Activated CD4-positive, alpha-beta T cell treated with anti-CD3 and anti-CD28 coated beads, Interleukin-2, amount 10 ng/mL, durations not matched to agents 7 days and 5 days (primary cell): ENCODE measurements at regions not wholly inside any gene's neighbourhood (a gene's known extent, or its start where the extent isn't known, plus 50 kb on each side); places are given as distances from the start of the nearest gene placed in this dataset.

Experiments used
- CTCF ChIA-PET: fragments of 350-600 bp; sonication (Branson Sonifier 250); formaldehyde crosslinking; loops from one replicate; lab custom pipeline; 2021; ENCODE audit warnings: antibody characterized with exemption; lab: Charles Lee
- POLR2A ChIA-PET: fragments of 350-600 bp; sonication (Branson Sonifier 250); formaldehyde crosslinking; loops from one replicate; lab custom pipeline; 2021; ENCODE audit warnings: antibody characterized with exemption; lab: Charles Lee
- DNase-seq: peaks from one replicate; pipeline ENCODE4 v3.0.0-alpha.2; 2020
- H3K27ac Mint-ChIP-seq: one replicate; pipeline ENCODE4 v1.8.0; 2021; ENCODE audit warnings: mild to moderate bottlenecking, moderate library complexity, mixed read lengths
- H3K27me3 Mint-ChIP-seq: one replicate; pipeline ENCODE4 v1.8.0; 2021; ENCODE audit warnings: mixed read lengths
- H3K36me3 Mint-ChIP-seq: one replicate; pipeline ENCODE4 v1.8.0; 2021; ENCODE audit warnings: low read depth, mixed read lengths
- H3K4me1 Mint-ChIP-seq: one replicate; pipeline ENCODE4 v1.8.0; 2021; ENCODE audit warnings: mixed read lengths
- H3K4me3 Mint-ChIP-seq: one replicate; pipeline ENCODE4 v1.8.0; 2021; ENCODE audit warnings: mild to moderate bottlenecking, moderate library complexity, mixed read lengths
- H3K9me3 Mint-ChIP-seq: one replicate; pipeline ENCODE4 v1.8.0; 2021; ENCODE audit warnings: mixed read lengths

DNA sequence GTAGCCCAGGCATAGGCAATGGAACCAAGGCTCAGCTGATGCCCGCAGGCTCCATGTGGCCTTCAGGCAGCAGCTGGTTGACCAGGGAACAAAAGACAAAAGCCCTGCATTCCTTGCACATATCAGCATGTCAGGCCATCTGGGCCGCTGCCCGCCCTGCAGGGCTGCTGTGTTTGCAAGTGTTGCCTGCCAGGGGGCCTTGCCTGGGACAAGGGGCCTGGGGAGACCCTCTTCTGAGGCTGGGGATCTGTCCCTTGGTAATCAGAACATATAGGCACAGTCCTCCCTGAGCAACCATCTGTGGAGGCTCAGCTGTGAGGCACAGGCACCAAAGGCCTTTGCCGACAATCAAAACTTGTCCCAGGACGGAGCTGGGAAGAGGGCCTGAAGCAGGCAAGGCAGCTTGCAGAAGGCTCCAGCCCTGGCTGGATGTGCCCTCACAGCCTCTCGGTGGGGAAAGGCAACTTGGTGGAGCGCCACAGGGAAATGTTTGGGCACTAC, 138.2 kb downstream of the TPRA1 start:
- no peak for DNase-seq
- no peaks in the 10 kb centered on the region for H3K36me3 Mint-ChIP-seq
- CTCF ChIA-PET = no interaction called here

DNA sequence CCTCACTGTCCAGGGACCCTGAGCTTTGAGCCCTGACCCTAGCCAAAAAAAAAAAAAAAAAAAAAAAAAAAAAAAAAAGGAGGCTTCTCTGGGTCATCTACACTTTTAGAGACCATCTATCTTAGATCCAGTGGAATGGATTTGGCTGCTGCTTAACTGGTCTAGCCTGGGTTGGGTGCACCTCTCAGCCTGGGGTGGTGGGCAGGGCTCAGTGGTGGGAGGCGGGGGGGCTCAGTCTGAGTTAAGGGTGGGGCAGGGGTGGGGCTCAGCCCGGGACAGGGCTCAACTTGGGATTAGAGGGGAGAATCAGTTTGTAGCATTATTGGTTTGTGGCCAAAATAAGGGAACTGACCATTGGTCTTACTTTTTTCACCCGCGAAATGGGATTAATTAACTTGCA, 139.2 kb downstream of the TPRA1 start:
- Mint-ChIP-seq H3K27ac (no peak overlapping the region), H3K36me3 (no peaks in the 10 kb centered on the region), H3K4me3 (no peak overlapping the region), H3K4me1 (peaks cover 3% of the 10 kb centered on the region), H3K27me3 (peaks cover 24% of the 10 kb centered on the region), H3K9me3 (no peaks in the 10 kb centered on the region)
- DNase-seq = no peak
- CTCF ChIA-PET = interaction anchor here (0.7 kb wide), 1 partner anchor 9 kb away, joined by 3 read pairs; no protein-coding TSS in a partner anchor
- POLR2A ChIA-PET = no interaction called here

More for the DNA sequence above, 138.2 kb downstream of the TPRA1 start:
- H3K4me3 Mint-ChIP-seq = no peak overlapping the region
- POLR2A ChIA-PET = no interaction called here
- no peak overlapping the region for H3K27ac Mint-ChIP-seq
- peaks cover 3% of the 10 kb centered on the region for H3K4me1 Mint-ChIP-seq
- H3K27me3 Mint-ChIP-seq = peaks cover 33% of the 10 kb centered on the region
- H3K9me3 Mint-ChIP-seq = no peaks in the 10 kb centered on the region

DNA sequence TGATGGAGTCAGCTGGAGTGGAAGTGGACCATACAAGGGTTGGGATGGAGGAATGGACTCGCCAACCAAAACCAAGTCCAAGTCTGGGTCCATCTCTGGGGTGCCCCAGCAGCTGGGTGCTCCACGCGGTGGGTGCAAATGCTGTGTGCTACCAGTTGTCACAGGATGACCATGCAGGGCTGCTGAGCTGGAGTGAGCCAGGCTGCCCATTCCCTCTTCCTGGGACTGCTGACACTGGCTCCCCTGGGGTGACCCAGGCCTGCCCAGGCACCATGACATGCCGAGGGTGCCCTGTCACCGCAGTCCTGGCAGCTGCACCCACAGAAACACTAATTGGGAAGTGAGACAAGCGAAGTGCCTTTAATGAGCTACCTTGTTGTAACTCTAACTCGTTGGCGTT, 140.2 kb downstream of the TPRA1 start:
- Mint-ChIP-seq H3K36me3 (no peaks in the 10 kb centered on the region), H3K4me1 (peaks cover 2% of the 10 kb centered on the region), H3K27me3 (peaks cover 18% of the 10 kb centered on the region), H3K27ac (no peak overlapping the region), H3K4me3 (no peak overlapping the region), H3K9me3 (no peaks in the 10 kb centered on the region)
- ChIA-PET POLR2A (no interaction called here), CTCF (interaction anchor here (0.8 kb wide), 1 partner anchor 12 kb away, joined by 3 read pairs; no protein-coding TSS in a partner anchor)
- no peak for DNase-seq

DNA sequence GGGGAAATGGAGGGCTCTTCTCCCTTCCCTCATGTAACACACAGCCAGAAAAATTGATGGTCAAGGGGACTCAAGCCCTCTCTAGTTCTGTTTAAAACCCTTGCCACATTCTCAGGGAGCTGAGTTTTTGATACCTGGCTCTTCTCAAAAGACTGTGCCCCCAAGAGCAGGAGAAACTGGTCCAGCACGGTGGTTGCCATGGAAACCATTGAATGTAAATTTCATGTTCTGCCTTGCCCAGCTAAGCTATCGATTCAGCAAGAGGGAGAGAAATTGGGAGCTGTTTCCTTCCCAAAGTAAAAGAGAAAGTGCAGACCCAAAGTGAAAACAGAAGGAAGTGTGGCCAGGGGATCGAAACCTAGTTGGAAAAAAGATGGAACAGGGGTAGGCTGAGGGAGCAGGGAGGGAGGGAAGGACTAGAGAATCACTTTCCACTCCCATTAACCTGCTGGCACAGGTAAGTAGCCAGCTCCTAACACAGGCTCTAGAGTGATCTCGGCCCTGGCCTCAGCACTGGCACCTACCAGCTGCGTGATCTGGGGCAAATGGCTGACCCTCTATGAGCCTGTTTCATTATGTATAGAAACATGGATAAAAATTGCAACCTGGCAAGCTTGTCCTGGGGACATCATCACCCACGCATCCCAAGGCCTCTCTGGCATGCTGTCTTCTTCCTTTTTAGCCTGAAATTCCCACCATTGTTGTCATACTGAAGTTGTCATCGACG, 140.9 kb downstream of the TPRA1 start:
- Mint-ChIP-seq H3K9me3 (no peaks in the 10 kb centered on the region), H3K36me3 (no peaks in the 10 kb centered on the region), H3K27ac (no peak overlapping the region), H3K4me1 (no peaks in the 10 kb centered on the region), H3K4me3 (no peak overlapping the region), H3K27me3 (peaks cover 11% of the 10 kb centered on the region)
- DNase-seq = no peak
- ChIA-PET CTCF (interaction anchor here (0.8 kb wide), 1 partner anchor 13 kb away, joined by 3 read pairs; no protein-coding TSS in a partner anchor), POLR2A (no interaction called here)

DNA sequence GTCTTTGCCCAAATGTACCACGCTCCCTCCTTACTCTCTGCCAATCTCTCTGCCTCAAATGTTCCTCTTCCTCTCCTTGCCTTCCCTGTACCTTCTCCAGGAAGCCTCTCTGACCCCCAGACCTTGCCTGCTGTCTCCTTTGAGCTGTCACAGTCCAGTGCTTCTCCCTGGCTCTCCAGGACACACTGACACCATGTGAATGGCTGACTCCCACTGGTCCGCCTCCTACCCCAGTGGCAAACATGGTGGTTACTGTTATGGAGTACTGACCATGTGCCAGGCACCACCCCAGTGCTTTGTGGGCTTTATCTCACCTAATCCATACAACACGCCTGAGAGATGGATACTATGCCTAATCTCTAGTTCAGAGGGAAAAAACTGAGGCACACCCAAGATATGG, 141.9 kb downstream of the TPRA1 start:
- Mint-ChIP-seq H3K27me3 (peaks cover 6% of the 10 kb centered on the region), H3K27ac (no peak overlapping the region), H3K9me3 (no peaks in the 10 kb centered on the region), H3K4me1 (no peaks in the 10 kb centered on the region), H3K36me3 (no peaks in the 10 kb centered on the region), H3K4me3 (no peak overlapping the region)
- no peak for DNase-seq
- ChIA-PET CTCF (no interaction called here), POLR2A (no interaction called here)

DNA sequence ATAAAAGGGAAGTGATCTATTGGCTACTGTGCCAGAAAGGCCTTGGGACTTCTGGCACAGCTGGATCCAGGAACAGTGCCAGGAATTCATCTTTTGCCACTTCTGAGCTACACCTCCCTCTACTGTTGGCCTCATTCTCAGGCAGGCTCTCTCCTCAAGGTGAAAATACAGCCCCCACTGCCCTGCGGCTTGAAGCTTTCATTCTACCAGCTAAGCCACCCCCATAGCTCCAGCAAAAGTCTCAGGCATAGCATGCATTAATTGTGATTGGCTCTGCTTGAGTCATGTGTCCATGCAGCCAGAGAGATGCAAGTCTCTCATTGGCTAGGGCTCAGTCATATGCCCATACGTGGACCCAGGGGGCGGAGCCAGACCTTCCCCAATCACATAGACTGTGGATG, 142.4 kb downstream of the TPRA1 start:
- Mint-ChIP-seq H3K27me3 (peaks cover under 1% of the 10 kb centered on the region), H3K27ac (no peak overlapping the region), H3K9me3 (no peaks in the 10 kb centered on the region), H3K4me1 (no peaks in the 10 kb centered on the region), H3K4me3 (no peak overlapping the region), H3K36me3 (no peaks in the 10 kb centered on the region)
- DNase-seq = no peak
- ChIA-PET POLR2A (no interaction called here), CTCF (interaction anchor here (1.3 kb wide), 1 partner anchor 9 kb away, joined by 3 read pairs; no protein-coding TSS in a partner anchor)

DNA sequence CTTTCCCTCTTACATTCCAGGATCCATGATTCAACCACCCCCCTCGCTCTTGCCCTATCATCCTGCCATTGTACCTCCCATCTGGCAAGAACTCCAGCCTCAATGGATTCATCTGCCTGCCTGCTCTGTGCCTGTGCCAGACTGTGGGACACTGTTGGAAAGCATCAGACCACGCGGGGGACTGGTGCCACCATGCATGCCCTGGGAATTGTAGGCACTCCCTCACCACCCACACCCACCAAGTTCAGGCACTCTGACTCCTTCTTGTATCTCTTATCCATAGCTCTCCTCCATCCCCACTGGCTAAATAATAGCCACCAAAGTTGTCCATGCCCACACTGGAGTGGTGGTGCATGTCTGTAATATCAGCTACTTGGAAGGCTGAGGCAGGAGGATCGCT, 143.8 kb downstream of the TPRA1 start:
- Mint-ChIP-seq H3K9me3 (no peaks in the 10 kb centered on the region), H3K4me3 (no peak overlapping the region), H3K27ac (no peak overlapping the region), H3K36me3 (no peaks in the 10 kb centered on the region), H3K27me3 (no peaks in the 10 kb centered on the region), H3K4me1 (no peaks in the 10 kb centered on the region)
- no peak for DNase-seq
- POLR2A ChIA-PET = no interaction called here
- CTCF ChIA-PET = interaction anchor here (0.7 to 1.3 kb wide), 3 partner anchors 8 to 694 kb away, joined by 3 read pairs; no protein-coding TSS in a partner anchor

DNA sequence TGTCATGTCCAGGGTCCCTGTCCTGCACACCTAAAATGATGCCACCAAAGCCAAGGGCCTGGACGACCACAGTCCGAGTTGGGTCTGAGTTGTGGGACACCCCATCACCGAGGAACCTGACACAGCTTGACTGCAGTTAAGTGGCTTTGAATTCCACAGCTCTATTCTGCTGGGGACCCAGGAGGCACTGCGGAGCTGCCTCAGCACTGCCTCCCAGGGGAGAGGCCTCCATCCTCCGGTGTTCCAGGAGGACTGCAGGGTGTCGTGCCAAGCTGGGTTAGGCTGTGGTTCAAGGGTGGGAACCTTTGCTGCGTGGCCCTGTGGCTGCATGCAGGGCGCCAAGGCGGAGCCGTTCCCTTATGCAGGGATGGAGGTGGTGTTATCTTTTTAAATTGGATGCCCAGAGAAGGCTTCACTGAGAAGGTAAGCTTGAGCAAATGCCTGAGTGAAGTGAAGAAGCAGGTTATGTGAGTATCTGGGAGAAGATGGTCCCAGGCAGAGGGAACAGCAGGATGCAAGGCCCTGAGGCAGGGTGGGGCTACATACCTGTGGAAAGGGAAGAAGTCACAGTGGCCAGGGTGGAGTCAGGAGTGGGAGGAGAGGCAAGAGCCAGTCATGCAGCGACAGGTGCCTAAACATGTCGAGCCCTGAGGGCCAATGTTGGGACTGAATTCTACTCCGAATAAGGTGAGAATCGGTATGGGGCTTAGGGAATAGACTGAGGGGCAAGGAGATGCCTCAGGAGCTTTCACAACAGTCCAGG, 144.8 kb downstream of the TPRA1 start:
- Mint-ChIP-seq H3K4me1 (no peaks in the 10 kb centered on the region), H3K27me3 (no peaks in the 10 kb centered on the region), H3K4me3 (no peak overlapping the region), H3K36me3 (no peaks in the 10 kb centered on the region), H3K9me3 (no peaks in the 10 kb centered on the region), H3K27ac (no peak overlapping the region)
- no peak for DNase-seq
- ChIA-PET POLR2A (no interaction called here), CTCF (no interaction called here)

DNA sequence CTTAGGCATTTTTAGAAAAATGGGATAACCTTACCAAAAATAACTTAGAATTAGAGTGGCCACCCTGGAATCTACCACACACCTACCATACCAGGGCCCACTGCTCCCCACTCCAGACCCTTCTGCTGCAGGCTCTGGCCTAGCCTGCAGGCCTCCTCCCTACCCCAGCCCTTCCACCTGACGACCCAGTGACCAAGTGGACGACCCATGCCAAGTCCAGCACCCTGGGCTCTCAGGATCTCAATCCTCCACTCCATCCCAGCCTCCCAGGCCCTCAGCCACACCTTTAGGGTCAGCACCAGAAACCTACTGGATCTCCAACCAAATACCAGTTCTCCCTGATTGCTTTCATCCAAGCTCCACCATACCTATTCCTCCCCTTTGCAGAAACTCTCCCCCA, 145.8 kb downstream of the TPRA1 start:
- ChIA-PET POLR2A (no interaction called here), CTCF (no interaction called here)
- no peaks in the 10 kb centered on the region for H3K27me3 Mint-ChIP-seq
- H3K4me1 Mint-ChIP-seq = no peaks in the 10 kb centered on the region
- DNase-seq = no peak
- no peaks in the 10 kb centered on the region for H3K9me3 Mint-ChIP-seq
- H3K4me3 Mint-ChIP-seq = no peak overlapping the region
- H3K36me3 Mint-ChIP-seq = no peaks in the 10 kb centered on the region
- H3K27ac Mint-ChIP-seq = no peak overlapping the region

DNA sequence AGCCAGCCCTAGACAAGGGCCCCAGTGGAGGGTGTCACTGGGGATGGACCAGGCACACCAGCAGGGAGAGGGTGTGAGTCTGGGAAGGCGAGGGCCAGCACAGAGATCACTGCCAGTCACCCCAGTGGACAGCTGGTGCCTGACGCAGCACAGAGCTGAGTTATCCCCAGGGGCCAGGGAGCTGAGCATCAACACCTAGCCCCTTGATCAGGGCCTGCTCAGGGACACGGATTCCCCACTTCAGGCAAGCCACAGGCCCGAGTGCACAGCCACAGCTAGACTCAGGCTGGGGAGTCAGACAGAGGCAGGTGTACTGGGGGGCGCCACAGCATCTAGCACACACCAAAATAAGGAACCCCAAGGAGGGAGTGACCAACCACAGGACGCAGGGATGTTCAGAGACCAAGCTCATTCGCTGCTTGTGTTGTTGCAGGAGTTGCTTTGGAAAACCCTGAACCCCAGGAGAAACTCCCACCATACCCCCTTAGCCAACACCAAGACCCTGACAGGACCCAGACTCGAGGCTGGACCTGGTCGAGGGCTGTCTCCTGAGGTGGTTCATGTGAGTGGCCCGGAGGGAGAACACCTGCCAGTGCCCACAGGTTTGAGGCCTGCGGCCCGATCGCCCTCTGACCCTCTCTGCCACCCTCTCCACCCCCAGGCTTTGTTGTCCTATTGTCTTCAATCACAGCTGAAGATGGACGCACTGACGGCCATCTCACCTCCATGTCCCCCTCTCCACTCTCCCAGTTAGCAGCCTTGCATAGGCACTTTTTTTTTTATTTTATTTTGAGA, 146.8 kb downstream of the TPRA1 start:
- Mint-ChIP-seq H3K4me1 (no peaks in the 10 kb centered on the region), H3K9me3 (no peaks in the 10 kb centered on the region), H3K36me3 (no peaks in the 10 kb centered on the region), H3K4me3 (no peak overlapping the region), H3K27me3 (no peaks in the 10 kb centered on the region), H3K27ac (no peak overlapping the region)
- ChIA-PET CTCF (no interaction called here), POLR2A (no interaction called here)
- DNase-seq = no peak

DNA sequence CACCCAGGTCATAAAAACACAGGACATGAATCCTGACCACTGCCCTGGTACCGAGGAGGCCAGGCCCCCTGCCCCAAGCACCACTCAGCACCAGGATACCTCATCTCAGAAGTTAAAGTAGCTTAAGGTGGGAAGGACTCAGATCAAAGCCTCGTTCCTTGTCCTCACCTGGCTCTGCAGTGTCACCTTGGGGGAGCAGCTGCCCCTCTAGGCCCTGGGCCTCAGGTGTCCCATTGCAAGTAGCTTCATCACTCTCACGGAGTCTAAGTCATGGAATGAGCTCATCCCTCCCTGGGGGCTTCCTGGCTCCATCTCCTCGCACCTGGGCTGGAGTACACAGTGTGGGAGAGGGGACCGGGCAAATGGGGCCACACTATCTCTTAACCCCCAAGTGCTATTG, 148.0 kb downstream of the TPRA1 start:
- no peak for DNase-seq
- no peak overlapping the region for H3K27ac Mint-ChIP-seq
- CTCF ChIA-PET = interaction anchor here (1.2 kb wide), 1 partner anchor 9 kb away, joined by 3 read pairs; no protein-coding TSS in a partner anchor
- H3K36me3 Mint-ChIP-seq = no peaks in the 10 kb centered on the region
- no peaks in the 10 kb centered on the region for H3K9me3 Mint-ChIP-seq
- H3K27me3 Mint-ChIP-seq = no peaks in the 10 kb centered on the region
- POLR2A ChIA-PET = no interaction called here
- no peaks in the 10 kb centered on the region for H3K4me1 Mint-ChIP-seq
- H3K4me3 Mint-ChIP-seq = no peak overlapping the region

DNA sequence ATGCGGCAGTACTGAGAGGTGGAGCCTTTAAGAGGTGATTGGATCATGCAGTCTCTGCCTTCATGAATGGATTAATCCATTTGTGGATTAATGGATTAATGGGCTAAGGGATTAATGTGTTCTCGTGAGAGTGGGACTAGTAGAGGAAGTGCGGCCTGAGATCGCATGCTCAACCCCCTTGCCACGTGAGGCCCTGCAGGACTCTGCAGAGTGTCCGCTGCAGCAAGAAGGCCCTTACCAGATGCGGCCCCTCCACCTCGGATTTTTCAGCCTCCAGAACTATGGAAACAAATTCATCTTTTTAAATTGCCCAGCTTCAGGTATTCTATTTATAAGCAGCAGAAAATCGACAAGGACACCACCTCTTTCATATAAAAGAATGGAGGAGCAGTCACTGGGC, 148.8 kb downstream of the TPRA1 start:
- no peaks in the 10 kb centered on the region for H3K4me1 Mint-ChIP-seq
- no peaks in the 10 kb centered on the region for H3K27me3 Mint-ChIP-seq
- POLR2A ChIA-PET = no interaction called here
- no peak overlapping the region for H3K27ac Mint-ChIP-seq
- no peak for DNase-seq
- H3K9me3 Mint-ChIP-seq = no peaks in the 10 kb centered on the region
- H3K4me3 Mint-ChIP-seq = no peak overlapping the region
- CTCF ChIA-PET = interaction anchor here (1.2 kb wide), 1 partner anchor 10 kb away, joined by 3 read pairs; no protein-coding TSS in a partner anchor
- H3K36me3 Mint-ChIP-seq = no peaks in the 10 kb centered on the region
